Neural progenitor cell (in vitro differentiated cells): ENCODE measurements at regions not wholly inside any gene's neighbourhood (a gene's known extent, or its start where the extent isn't known, plus 50 kb on each side); places are given as distances from the start of the nearest gene placed in this dataset.

ENCODE experiments used
- DNase-seq: peaks from one replicate; pipeline ENCODE4 v3.0.0-alpha.2; 2016; ENCODE audit warnings: low spot score
- H2AFZ ChIP-seq: fragments of 200-600 bp; sonication (generic); replicated peaks from 2 replicates; pipeline ENCODE4 v1.6.1; 2016; ENCODE audit warnings: antibody characterized with exemption
- H3F3A ChIP-seq: fragments of 200-600 bp; sonication (generic); 2 replicates; pipeline ENCODE4 v1.6.1; 2016; ENCODE audit warnings: antibody characterized with exemption, low read depth
- H3K27ac ChIP-seq: fragments of 200-600 bp; sonication (generic); 2 replicates; pipeline ENCODE4 v1.5.1; 2016; ENCODE audit warnings: mild to moderate bottlenecking
- H3K27me3 ChIP-seq: fragments of 200-600 bp; sonication (generic); 2 replicates; pipeline ENCODE4 v1.6.1; 2016; ENCODE audit warnings: mild to moderate bottlenecking, moderate library complexity
- H3K36me3 ChIP-seq: fragments of 200-600 bp; sonication (generic); 2 replicates; pipeline ENCODE4 v1.5.1; 2016
- H3K4me1 ChIP-seq: fragments of 200-600 bp; sonication (generic); 2 replicates; pipeline ENCODE4 v1.6.1; 2016; ENCODE audit warnings: mixed run types
- H3K4me2 ChIP-seq: fragments of 200-600 bp; sonication (generic); 2 replicates; pipeline ENCODE4 v1.6.1; 2016
- H3K4me3 ChIP-seq: fragments of 200-600 bp; sonication (generic); 2 replicates; pipeline ENCODE4 v1.5.1; 2016
- H3K79me2 ChIP-seq: fragments of 200-600 bp; sonication (generic); 2 replicates; pipeline ENCODE4 v1.6.1; 2016; ENCODE audit warnings: low read depth
- H3K9ac ChIP-seq: fragments of 200-600 bp; sonication (generic); 2 replicates; pipeline ENCODE4 v1.6.1; 2016
- H3K9me3 ChIP-seq: fragments of 200-600 bp; sonication (generic); 2 replicates; pipeline ENCODE4 v1.5.1; 2016; ENCODE audit warnings: low read depth
- H4K20me1 ChIP-seq: fragments of 200-600 bp; sonication (generic); 2 replicates; pipeline ENCODE4 v1.6.1; 2016; ENCODE audit warnings: low read depth
- H3K27ac Mint-ChIP-seq: 3 replicates; pipeline ENCODE4 v1.8.0; 2021; ENCODE audit warnings: mixed read lengths
- H3K27me3 Mint-ChIP-seq: 2 replicates; pipeline ENCODE4 v1.8.0; 2022; ENCODE audit warnings: low read depth, mild to moderate bottlenecking, inconsistent platforms, moderate library complexity, mixed read lengths; ENCODE audit not compliant: insufficient read depth
- H3K36me3 Mint-ChIP-seq: 3 replicates; pipeline ENCODE4 v1.8.0; 2021; ENCODE audit warnings: mixed read lengths
- H3K4me1 Mint-ChIP-seq: 3 replicates; pipeline ENCODE4 v1.8.0; 2021; ENCODE audit warnings: mixed read lengths
- H3K4me3 Mint-ChIP-seq: 3 replicates; pipeline ENCODE4 v1.8.0; 2021; ENCODE audit warnings: mild to moderate bottlenecking, moderate library complexity, mixed read lengths
- H3K9me3 Mint-ChIP-seq: 3 replicates; pipeline ENCODE4 v1.8.0; 2020; ENCODE audit warnings: mixed read lengths
- EZH2 ChIP-seq: fragments of 200-600 bp; sonication (generic); IDR thresholded peaks from 2 replicates; pipeline ENCODE4 v1.6.1; 2017; ENCODE audit warnings: antibody characterized with exemption, mild to moderate bottlenecking, moderate library complexity
- EZH2phosphoT487 ChIP-seq: fragments of 200-600 bp; sonication (generic); IDR thresholded peaks from 2 replicates; pipeline ENCODE4 v1.6.1; 2017; ENCODE audit warnings: antibody characterized with exemption
- TF ChIP-seq, protein P1 (sequence below): fragments of 200-600 bp; sonication (generic); IDR thresholded peaks from 2 replicates; pipeline ENCODE4 v1.5.1; 2017; ENCODE audit warnings: antibody characterized with exemption, mild to moderate bottlenecking

DNA sequence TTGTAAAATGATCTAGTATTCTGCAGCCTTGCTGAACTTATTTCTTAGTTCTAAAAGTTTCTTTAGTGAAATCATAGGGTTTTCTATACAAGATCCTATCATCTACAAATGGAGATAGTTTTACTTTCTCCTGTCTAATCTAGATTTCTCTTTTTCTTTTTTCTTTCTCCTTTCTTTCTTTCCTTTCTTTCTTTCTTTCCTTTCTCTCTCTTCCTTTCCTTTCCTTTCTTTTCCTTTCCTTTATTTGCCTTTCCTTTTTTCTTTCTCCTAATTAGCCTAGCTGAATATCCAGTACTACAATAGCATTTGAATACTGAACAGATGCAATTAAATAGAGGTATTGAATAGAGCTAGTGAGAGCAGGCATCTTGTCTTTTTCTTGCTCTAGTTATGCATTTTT lies 186.6 kb upstream of the SPAG17 start:
- H3K36me3 ChIP-seq = no peaks in the 10 kb centered on the region
- no peak overlapping the region for H3K27ac ChIP-seq
- H3K27ac Mint-ChIP-seq = no peak overlapping the region
- peaks cover 9% of the 10 kb centered on the region for H3K9me3 ChIP-seq
- H3K36me3 Mint-ChIP-seq = no peaks in the 10 kb centered on the region
- TF ChIP-seq EZH2phosphoT487 (no peak), EZH2 (no peak)
- TF ChIP-seq, protein P1, sequence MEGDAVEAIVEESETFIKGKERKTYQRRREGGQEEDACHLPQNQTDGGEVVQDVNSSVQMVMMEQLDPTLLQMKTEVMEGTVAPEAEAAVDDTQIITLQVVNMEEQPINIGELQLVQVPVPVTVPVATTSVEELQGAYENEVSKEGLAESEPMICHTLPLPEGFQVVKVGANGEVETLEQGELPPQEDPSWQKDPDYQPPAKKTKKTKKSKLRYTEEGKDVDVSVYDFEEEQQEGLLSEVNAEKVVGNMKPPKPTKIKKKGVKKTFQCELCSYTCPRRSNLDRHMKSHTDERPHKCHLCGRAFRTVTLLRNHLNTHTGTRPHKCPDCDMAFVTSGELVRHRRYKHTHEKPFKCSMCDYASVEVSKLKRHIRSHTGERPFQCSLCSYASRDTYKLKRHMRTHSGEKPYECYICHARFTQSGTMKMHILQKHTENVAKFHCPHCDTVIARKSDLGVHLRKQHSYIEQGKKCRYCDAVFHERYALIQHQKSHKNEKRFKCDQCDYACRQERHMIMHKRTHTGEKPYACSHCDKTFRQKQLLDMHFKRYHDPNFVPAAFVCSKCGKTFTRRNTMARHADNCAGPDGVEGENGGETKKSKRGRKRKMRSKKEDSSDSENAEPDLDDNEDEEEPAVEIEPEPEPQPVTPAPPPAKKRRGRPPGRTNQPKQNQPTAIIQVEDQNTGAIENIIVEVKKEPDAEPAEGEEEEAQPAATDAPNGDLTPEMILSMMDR = no peak
- H2AFZ ChIP-seq = no peak overlapping the region
- no peaks in the 10 kb centered on the region for H3F3A ChIP-seq
- no peaks in the 10 kb centered on the region for H3K79me2 ChIP-seq
- H3K4me3 ChIP-seq = no peak overlapping the region
- H3K9ac ChIP-seq = no peak overlapping the region
- H3K27me3 Mint-ChIP-seq = no peaks in the 10 kb centered on the region
- no peaks in the 10 kb centered on the region for H3K4me1 Mint-ChIP-seq
- peaks cover 14% of the 10 kb centered on the region for H3K9me3 Mint-ChIP-seq
- no peak overlapping the region for H3K4me3 Mint-ChIP-seq
- no peak for DNase-seq
- no peaks in the 10 kb centered on the region for H3K27me3 ChIP-seq
- no peaks in the 10 kb centered on the region for H4K20me1 ChIP-seq
- no peaks in the 10 kb centered on the region for H3K4me1 ChIP-seq
- H3K4me2 ChIP-seq = no peak overlapping the region

DNA sequence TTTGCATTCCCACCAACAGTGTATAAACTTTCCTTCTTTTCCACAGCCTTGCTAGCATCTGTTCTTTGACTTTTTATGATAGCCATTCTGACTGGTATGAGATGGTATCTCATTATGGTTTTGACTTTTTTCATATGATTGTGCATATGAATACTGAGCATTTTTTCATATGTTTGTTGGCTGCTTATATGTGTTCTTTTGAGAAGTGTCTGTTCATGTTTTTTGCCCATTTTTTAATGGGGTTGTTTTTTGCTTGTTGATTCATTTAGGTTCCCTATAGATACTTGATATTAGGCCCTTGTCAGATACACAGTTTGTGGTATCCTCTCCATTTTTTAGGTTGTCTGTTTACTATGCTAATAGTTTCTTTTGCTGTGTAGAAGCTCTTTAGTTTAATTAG lies 185.8 kb upstream of the SPAG17 start:
- peaks cover 9% of the 10 kb centered on the region for H3K9me3 ChIP-seq
- no peaks in the 10 kb centered on the region for H3K27me3 ChIP-seq
- no peak overlapping the region for H2AFZ ChIP-seq
- no peaks in the 10 kb centered on the region for H3K4me1 Mint-ChIP-seq
- H4K20me1 ChIP-seq = no peaks in the 10 kb centered on the region
- H3K4me2 ChIP-seq = no peak overlapping the region
- no peak for DNase-seq
- H3K9me3 Mint-ChIP-seq = peaks cover 14% of the 10 kb centered on the region
- H3K36me3 ChIP-seq = no peaks in the 10 kb centered on the region
- no peak overlapping the region for H3K4me3 Mint-ChIP-seq
- H3K27ac ChIP-seq = no peak overlapping the region
- no peaks in the 10 kb centered on the region for H3K79me2 ChIP-seq
- no peaks in the 10 kb centered on the region for H3K4me1 ChIP-seq
- no peak overlapping the region for H3K9ac ChIP-seq
- TF ChIP-seq EZH2phosphoT487 (no peak), EZH2 (no peak)
- TF ChIP-seq, protein P1 = no peak
- H3K4me3 ChIP-seq = no peak overlapping the region
- no peak overlapping the region for H3K27ac Mint-ChIP-seq
- H3K36me3 Mint-ChIP-seq = no peaks in the 10 kb centered on the region
- no peaks in the 10 kb centered on the region for H3F3A ChIP-seq
- no peaks in the 10 kb centered on the region for H3K27me3 Mint-ChIP-seq

DNA sequence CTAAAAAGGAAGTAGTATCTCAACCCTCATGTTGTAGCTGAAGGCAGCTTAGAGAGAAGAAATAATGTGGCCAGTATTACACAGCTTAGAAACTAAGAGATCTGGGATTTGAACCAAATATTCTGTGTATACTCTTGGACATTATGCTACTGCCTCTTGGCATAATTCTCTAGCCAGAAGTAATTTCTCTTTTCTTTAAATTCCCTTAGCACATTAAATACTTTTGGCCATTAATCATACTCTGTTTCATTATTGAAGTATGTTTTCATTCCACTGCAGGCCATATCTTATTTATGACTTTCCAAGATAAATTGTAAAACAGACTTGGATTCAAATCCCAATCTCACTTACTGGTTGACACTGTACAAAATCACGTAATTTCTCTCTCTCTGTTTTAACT lies 181.3 kb upstream of the SPAG17 start:
- Histone ChIP-seq H3K4me2 (no peak overlapping the region), H3K36me3 (no peaks in the 10 kb centered on the region), H3F3A (no peaks in the 10 kb centered on the region), H3K9me3 (peaks cover 8% of the 10 kb centered on the region), H3K27ac (no peak overlapping the region), H3K79me2 (no peaks in the 10 kb centered on the region), H3K27me3 (no peaks in the 10 kb centered on the region), H4K20me1 (no peaks in the 10 kb centered on the region), H3K4me1 (no peaks in the 10 kb centered on the region), H3K9ac (no peak overlapping the region), H2AFZ (no peak overlapping the region), H3K4me3 (no peak overlapping the region)
- H3K27ac Mint-ChIP-seq = no peak overlapping the region
- no peak for DNase-seq
- H3K9me3 Mint-ChIP-seq = peaks cover 32% of the 10 kb centered on the region
- TF ChIP-seq, protein P1 = no peak
- TF ChIP-seq EZH2phosphoT487 = no peak
- no peak for TF ChIP-seq EZH2
- H3K36me3 Mint-ChIP-seq = no peaks in the 10 kb centered on the region
- H3K4me3 Mint-ChIP-seq = no peak overlapping the region
- no peaks in the 10 kb centered on the region for H3K4me1 Mint-ChIP-seq
- H3K27me3 Mint-ChIP-seq = peaks cover 3% of the 10 kb centered on the region

DNA sequence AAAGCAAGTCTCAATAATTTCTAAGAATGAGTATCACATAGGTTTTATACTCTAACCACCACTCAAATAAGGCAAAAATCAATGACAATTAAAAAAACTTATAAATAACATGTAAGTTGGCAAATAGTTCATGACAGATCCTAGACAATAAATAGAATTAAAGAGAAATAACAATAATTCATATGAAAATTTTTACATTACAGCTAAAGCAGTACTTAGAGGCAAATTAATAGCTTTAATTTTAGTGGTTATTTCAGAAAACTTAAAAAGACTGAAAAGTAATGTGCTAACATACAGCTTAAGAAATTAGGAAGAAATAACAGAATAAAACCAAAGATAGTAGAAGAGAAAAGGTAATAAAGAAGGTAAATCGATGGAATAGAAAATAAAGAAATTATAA lies 179.9 kb upstream of the SPAG17 start:
- DNase-seq = no peak
- Mint-ChIP-seq H3K36me3 (no peaks in the 10 kb centered on the region), H3K27me3 (peaks cover 3% of the 10 kb centered on the region), H3K4me3 (no peak overlapping the region), H3K27ac (no peak overlapping the region), H3K9me3 (peaks cover 23% of the 10 kb centered on the region), H3K4me1 (no peaks in the 10 kb centered on the region)
- no peaks in the 10 kb centered on the region for H3K79me2 ChIP-seq
- H3K27me3 ChIP-seq = no peaks in the 10 kb centered on the region
- H2AFZ ChIP-seq = no peak overlapping the region
- peaks cover 8% of the 10 kb centered on the region for H3K9me3 ChIP-seq
- no peak overlapping the region for H3K4me2 ChIP-seq
- H3K27ac ChIP-seq = no peak overlapping the region
- H3K9ac ChIP-seq = no peak overlapping the region
- TF ChIP-seq EZH2phosphoT487 (no peak), EZH2 (no peak)
- TF ChIP-seq, protein P1 = no peak
- no peaks in the 10 kb centered on the region for H3F3A ChIP-seq
- H3K36me3 ChIP-seq = no peaks in the 10 kb centered on the region
- H3K4me1 ChIP-seq = no peaks in the 10 kb centered on the region
- no peaks in the 10 kb centered on the region for H4K20me1 ChIP-seq
- H3K4me3 ChIP-seq = no peak overlapping the region
